Thoracic aorta (tissue), 2 donors: ENCODE measurements at regions not wholly inside any gene's neighbourhood (a gene's known extent, or its start where the extent isn't known, plus 50 kb on each side); places are given as distances from the start of the nearest gene placed in this dataset.

Experiments
- ATAC-seq: fragments of 150-250 bp; one replicate; pipeline ENCODE4 v1.8.0; 2017; ENCODE audit warnings: low read depth; ENCODE audit not compliant: insufficient number of reproducible peaks, low FRiP score
- DNase-seq: peaks from one replicate; pipeline ENCODE4 v3.0.0-alpha.2; 2020; ENCODE audit warnings: low spot score
- H3K27ac ChIP-seq, 2 donors: fragments of 200-600 bp; sonication (generic); 1 replicate in 1 of 2; 2 replicates in 1 of 2; pipeline ENCODE4 v1.5.1; 2016; ENCODE audit warnings: mild to moderate bottlenecking in 2 of 2, moderate library complexity in 2 of 2
- H3K27me3 ChIP-seq: fragments of 200-600 bp; sonication (generic); replicated peaks from 2 replicates; pipeline ENCODE4 v1.6.0; 2016; ENCODE audit warnings: mild to moderate bottlenecking; ENCODE audit not compliant: insufficient read depth
- H3K36me3 ChIP-seq: fragments of 200-600 bp; sonication (generic); one replicate; pipeline ENCODE4 v1.5.1; 2016
- H3K4me1 ChIP-seq, 2 donors: fragments of 200-600 bp; sonication (generic); 1 replicate in 1 of 2; 2 replicates in 1 of 2; pipeline versions ENCODE4 v1.5.1 to v1.6.0; 2016; ENCODE audit warnings: low read depth in 2 of 2, mild to moderate bottlenecking in 1 of 2; ENCODE audit not compliant: control insufficient read depth in 1 of 2
- H3K4me3 ChIP-seq: fragments of 200-600 bp; sonication (generic); 2 replicates; pipeline ENCODE4 v1.5.1; 2016; ENCODE audit warnings: mild to moderate bottlenecking
- H3K9me3 ChIP-seq: fragments of 200-600 bp; sonication (generic); 2 replicates; pipeline ENCODE4 v1.5.1; 2016
- CTCF ChIP-seq: fragments of 200-600 bp; sonication (generic); IDR thresholded peaks from one replicate; pipeline ENCODE4 v1.5.1; 2019; ENCODE audit warnings: antibody characterized with exemption

GRCh38 chr12:94033784-94034183 is 114.6 kb upstream of the PLXNC1 start:
- DNase-seq (no peak), ATAC-seq (no peak)
- Histone ChIP-seq H3K9me3 (no peaks in the 10 kb centered on the region), H3K27ac (no peak overlapping the region), H3K27me3 (no peaks in the 10 kb centered on the region), H3K36me3 (no peaks in the 10 kb centered on the region), H3K4me1 (peaks cover 3 to 11% of the 10 kb centered on the region in 2 donors), H3K4me3 (no peak overlapping the region)
- TF ChIP-seq CTCF = no peak

GRCh38 chr12:94037444-94037843 is 110.9 kb upstream of the PLXNC1 start:
- ATAC-seq (no peak), DNase-seq (no peak)
- peaks cover 3 to 7% of the 10 kb centered on the region in 2 donors for H3K4me1 ChIP-seq
- no peak overlapping the region for H3K27ac ChIP-seq
- TF ChIP-seq CTCF = no peak
- no peaks in the 10 kb centered on the region for H3K36me3 ChIP-seq
- H3K9me3 ChIP-seq = peaks cover 5% of the 10 kb centered on the region
- no peaks in the 10 kb centered on the region for H3K27me3 ChIP-seq
- no peak overlapping the region for H3K4me3 ChIP-seq

DNA sequence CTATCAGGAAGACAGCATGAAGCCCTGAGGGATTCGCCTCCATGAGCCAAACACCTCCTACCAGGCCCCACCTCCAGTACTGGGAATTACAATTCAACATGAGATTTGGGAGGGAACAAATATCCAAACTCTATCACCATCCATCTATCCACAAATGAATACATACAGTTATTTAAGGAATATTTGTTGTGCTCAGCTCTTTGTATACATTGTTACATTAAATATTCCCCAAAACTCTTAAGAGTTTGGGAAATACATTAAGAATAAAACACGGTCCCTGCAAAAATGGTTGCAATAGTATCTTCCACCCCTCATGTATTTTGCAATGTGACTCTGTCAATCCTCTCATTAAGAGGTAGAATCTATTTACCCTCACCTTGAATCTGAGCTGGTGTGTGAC is 109.8 kb upstream of the PLXNC1 start:
- Histone ChIP-seq H3K4me1 (no peaks in the 10 kb centered on the region), H3K27me3 (no peaks in the 10 kb centered on the region), H3K36me3 (no peaks in the 10 kb centered on the region), H3K4me3 (no peak overlapping the region), H3K9me3 (peaks cover 5% of the 10 kb centered on the region), H3K27ac (no peak overlapping the region)
- no peak for ATAC-seq
- DNase-seq = no peak
- TF ChIP-seq CTCF = no peak

- Histone ChIP-seq H3K9me3 (peaks cover 5% of the 10 kb centered on the region), H3K36me3 (no peaks in the 10 kb centered on the region), H3K4me1 (no peaks in the 10 kb centered on the region), H3K4me3 (no peak overlapping the region), H3K27ac (no peak overlapping the region), H3K27me3 (no peaks in the 10 kb centered on the region)
- no peak for DNase-seq
- no peak for TF ChIP-seq CTCF
- ATAC-seq = no peak
These were observed 109.1 kb upstream of the PLXNC1 start for GRCh38 chr12:94039199-94039840.

GRCh38 chr12:94039914-94040313 is 108.5 kb upstream of the PLXNC1 start:
- Histone ChIP-seq H3K27me3 (no peaks in the 10 kb centered on the region), H3K36me3 (no peaks in the 10 kb centered on the region), H3K27ac (no peak overlapping the region), H3K4me3 (no peak overlapping the region), H3K4me1 (no peaks in the 10 kb centered on the region), H3K9me3 (peaks cover 5% of the 10 kb centered on the region)
- DNase-seq = no peak
- ATAC-seq = no peak
- TF ChIP-seq CTCF = no peak
